Uterus (tissue), 2 donors: ENCODE measurements at regions not wholly inside any gene's neighbourhood (a gene's known extent, or its start where the extent isn't known, plus 50 kb on each side); places are given as distances from the start of the nearest gene placed in this dataset.

Experiments
- CTCF ChIP-seq, 4 experiments: fragments of 200-600 bp in 2 of 4; fragments of 450-650 bp in 2 of 4; sonication (generic) in 2 of 4; IDR thresholded peaks; one replicate each; pipeline ENCODE4 v1.5.1; 2016 to 2019; ENCODE audit warnings: antibody characterized with exemption in 4 of 4, mild to moderate bottlenecking in 2 of 4, moderate library complexity in 1 of 4
- POLR2A ChIP-seq, 2 donors: fragments of 450-650 bp; IDR thresholded peaks; one replicate each; pipeline ENCODE4 v1.6.1; 2016; ENCODE audit warnings: antibody characterized with exemption in 2 of 2, mild to moderate bottlenecking in 1 of 2, moderate library complexity in 1 of 2

- TF ChIP-seq CTCF (IDR thresholded peaks at IDR 0.05), result no peak
- no peak for TF ChIP-seq POLR2A (IDR thresholded peaks at IDR 0.05)
Observed at GRCh38 chr9:85151162-85151561, 481.6 kb downstream of the NTRK2 start.
